HCT116 (cell line): ENCODE measurements at regions not wholly inside any gene's neighbourhood (a gene's known extent, or its start where the extent isn't known, plus 50 kb on each side); places are given as distances from the start of the nearest gene placed in this dataset.

Source experiments
- ATAC-seq: fragments of 200-7000 bp; cut with Tn5 transposase; 2 replicates; pipeline ENCODE4 v1.9.1; 2020; ENCODE audit warnings: mild to moderate bottlenecking, moderate library complexity
- BruUV-seq: library from RNA; stranded (reverse); fragments of 400-500 nt; replicated peaks from 2 replicates; lab custom pipeline; 2021; lab: Mats Ljungman, UMichigan
- CTCF ChIA-PET: fragments of 300-600 bp; sonication (Branson Sonifier 250); formaldehyde crosslinking; loops from one replicate; lab custom pipeline; 2021; ENCODE audit warnings: antibody characterized with exemption; lab: Charles Lee
- POLR2A ChIA-PET: fragments of 300-600, 350-600 bp; sonication (Branson Sonifier 250); formaldehyde crosslinking; loops from one replicate; lab custom pipeline; 2021; ENCODE audit warnings: antibody characterized with exemption; lab: Charles Lee
- RAD21 ChIA-PET, 2 experiments: fragments of 300-600 bp; sonication (Branson Sonifier 250); formaldehyde crosslinking; loops; one replicate each; lab custom pipeline; 2023; ENCODE audit warnings: low total read pairs in 2 of 2; ENCODE audit not compliant: uncharacterized antibody in 2 of 2, unreplicated experiment in 2 of 2, low non-redundant PET in 1 of 2; lab: Charles Lee
- DNase-seq: peaks from one replicate; pipeline ENCODE4 v3.0.0-alpha.2; 2010; ENCODE audit warnings: low read depth, low spot score
- H2AFZ ChIP-seq: fragments of 200-600 bp; shearing (Covaris generic), sonication (generic); 2 replicates; pipeline ENCODE4 v1.6.1; 2017; ENCODE audit warnings: low read depth, mixed run types, mixed read lengths, antibody characterized with exemption, low read length; ENCODE audit not compliant: poor library complexity, severe bottlenecking
- H3K27ac ChIP-seq: 2 replicates; pipeline ENCODE4 v1.5.1; 2012; ENCODE audit warnings: low read depth, low read length
- H3K27me3 ChIP-seq: fragments of 200-600 bp; sonication (generic); 2 replicates; pipeline ENCODE4 v1.6.1; 2016; ENCODE audit warnings: mixed run types, low read length, mixed read lengths; ENCODE audit not compliant: insufficient read depth
- H3K36me3 ChIP-seq, 2 experiments: fragments of 200-500 bp in 1 of 2; fragments of 200-600 bp in 1 of 2; sonication (Bioruptor generic) in 1 of 2; sonication (generic) in 1 of 2; 2 replicates each; pipeline versions ENCODE4 v1.5.1 to v1.6.1; 2014 to 2016; ENCODE audit warnings: low read length in 2 of 2, inconsistent platforms in 1 of 2, mixed read lengths in 1 of 2, mixed run types in 1 of 2; ENCODE audit not compliant: insufficient read depth in 2 of 2, control insufficient read depth in 1 of 2
- H3K4me1 ChIP-seq, 2 experiments: fragments of 200-600 bp in 1 of 2; sonication (generic) in 1 of 2; 2 replicates each; pipeline versions ENCODE4 v1.5.1 to v1.6.1; 2012 to 2017; ENCODE audit warnings: low read length in 2 of 2, inconsistent platforms in 1 of 2, mild to moderate bottlenecking in 1 of 2, mixed read lengths in 1 of 2, mixed run types in 1 of 2, moderate library complexity in 1 of 2; ENCODE audit not compliant: insufficient read depth in 2 of 2, control insufficient read depth in 1 of 2
- H3K4me2 ChIP-seq: fragments of 200-600 bp; sonication (generic); 2 replicates; pipeline ENCODE4 v1.6.1; 2017; ENCODE audit warnings: mixed run types, low read length, mixed read lengths
- H3K4me3 ChIP-seq, 2 experiments: fragments of 200-600 bp in 1 of 2; sonication (generic) in 1 of 2; replicated peaks in 1 of 2; 2 replicates each; pipeline ENCODE4 v1.5.1; 2011 to 2016; ENCODE audit warnings: low read length in 2 of 2, control low read depth in 1 of 2, low read depth in 1 of 2, mild to moderate bottlenecking in 1 of 2, mixed read lengths in 1 of 2, mixed run types in 1 of 2
- H3K79me2 ChIP-seq: fragments of 200-600 bp; sonication (generic); 2 replicates; pipeline ENCODE4 v1.6.1; 2017; ENCODE audit warnings: mild to moderate bottlenecking, mixed run types, low read length, moderate library complexity, mixed read lengths; ENCODE audit not compliant: insufficient read depth
- H3K9ac ChIP-seq: fragments of 200-600 bp; sonication (generic); 2 replicates; pipeline ENCODE4 v1.6.1; 2016; ENCODE audit warnings: low read length, mixed read lengths
- H3K9me2 ChIP-seq: fragments of 200-600 bp; sonication (generic), shearing (Covaris generic); 2 replicates; pipeline ENCODE4 v1.6.1; 2017; ENCODE audit warnings: mixed run types, mild to moderate bottlenecking, moderate library complexity; ENCODE audit not compliant: insufficient read depth
- H3K9me3 ChIP-seq, 2 experiments: fragments of 200-500 bp in 1 of 2; fragments of 200-600 bp in 1 of 2; sonication (Bioruptor generic) in 1 of 2; sonication (generic) in 1 of 2; 2 replicates each; pipeline ENCODE4 v1.6.1; 2014 to 2017; ENCODE audit warnings: low read length in 2 of 2, mixed read lengths in 2 of 2, inconsistent platforms in 1 of 2, low read depth in 1 of 2, mild to moderate bottlenecking in 1 of 2, mixed run types in 1 of 2, moderate library complexity in 1 of 2; ENCODE audit not compliant: control insufficient read depth in 1 of 2, insufficient read depth in 1 of 2
- H4K20me1 ChIP-seq: fragments of 200-600 bp; sonication (generic), shearing (Covaris generic); 2 replicates; pipeline ENCODE4 v1.6.1; 2017; ENCODE audit warnings: mixed run types, mild to moderate bottlenecking, moderate library complexity; ENCODE audit not compliant: insufficient read depth
- ATF3 ChIP-seq: IDR thresholded peaks from 2 replicates; pipeline ENCODE4 v1.6.1; 2012
- CTCF ChIP-seq, 3 experiments: fragments of 200-600 bp in 1 of 3; sonication (generic) in 1 of 3; IDR thresholded peaks in 2 of 3; conservative IDR thresholded peaks in 1 of 3; 2 replicates each; pipeline ENCODE4 v1.5.1; 2012 to 2017; ENCODE audit warnings: low read depth in 2 of 3, low read length in 2 of 3, antibody characterized with exemption in 1 of 3, borderline replicate concordance in 1 of 3, control low read depth in 1 of 3, mild to moderate bottlenecking in 1 of 3, mixed read lengths in 1 of 3, mixed run types in 1 of 3, moderate library complexity in 1 of 3; ENCODE audit not compliant: insufficient read depth in 1 of 3
- FOSL1 ChIP-seq: IDR thresholded peaks from 2 replicates; pipeline ENCODE4 v1.6.1; 2012; ENCODE audit warnings: low read depth
- TCF7L2 ChIP-seq: IDR thresholded peaks from 2 replicates; pipeline ENCODE4 v1.7.0; 2011; ENCODE audit warnings: borderline replicate concordance, inconsistent platforms; ENCODE audit not compliant: insufficient read depth, insufficient read length; ENCODE audit errors: extremely low read depth
- ZBTB33 ChIP-seq: IDR thresholded peaks from 2 replicates; pipeline ENCODE4 v1.6.1; 2011; ENCODE audit warnings: mild to moderate bottlenecking, low read length, moderate library complexity; ENCODE audit not compliant: insufficient replicate concordance; ENCODE audit errors: extremely low read depth
- intact Hi-C: fragments of 100-400 bp; cut with micrococcal nuclease; formaldehyde crosslinking; loops from 2 replicates; pipeline ENCODE4 v1.10.0; 2022

GRCh38 chr5:89934069-89934468, 475.5 kb downstream of the CETN3 start:
- no peak overlapping the region for H3K27ac ChIP-seq
- CTCF ChIA-PET, result no interaction called here
- no peaks in the 10 kb centered on the region for H3K9me2 ChIP-seq
- no peaks in the 10 kb centered on the region for H3K79me2 ChIP-seq
- no peaks in the 10 kb centered on the region for H3K36me3 ChIP-seq
- RAD21 ChIA-PET, result no interaction called here
- H3K27me3 ChIP-seq, result no peaks in the 10 kb centered on the region
- H3K4me3 ChIP-seq, result no peak overlapping the region
- H3K4me1 ChIP-seq, result peaks cover 20 to 24% of the 10 kb centered on the region in 2 experiments
- no peak overlapping the region for H3K9ac ChIP-seq
- no peaks in the 10 kb centered on the region for H3K9me3 ChIP-seq
- DNase-seq, result no peak
- no peaks in the 10 kb centered on the region for H4K20me1 ChIP-seq
- TF ChIP-seq ZBTB33, result no peak
- no peak for TF ChIP-seq TCF7L2
- no peak for TF ChIP-seq CTCF (IDR thresholded peaks at IDR 0.05 in 2 of 3, conservative IDR thresholded peaks at IDR 0.05 in 1 of 3; ENCODE audit: borderline replicate concordance in 1 of 3, insufficient read depth in 1 of 3, low read depth in 2 of 3, low read length in 2 of 3)
- TF ChIP-seq FOSL1, result no peak
- TF ChIP-seq ATF3, result no peak
- intact Hi-C loops, result no loop called here
- no TSS peak for BruUV-seq
- H3K4me2 ChIP-seq, result no peak overlapping the region
- POLR2A ChIA-PET, result no interaction called here
- no peak overlapping the region for H2AFZ ChIP-seq
- no peak for ATAC-seq
